SK-N-SH (cell line): ENCODE measurements at regions not wholly inside any gene's neighbourhood (a gene's known extent, or its start where the extent isn't known, plus 50 kb on each side); places are given as distances from the start of the nearest gene placed in this dataset.

Experiments used
- CTCF ChIA-PET: fragments of 300-600, 350-600 bp; formaldehyde crosslinking; extraction: SDS; loops from one replicate; lab custom pipeline; 2021; lab: Yijun Ruan, JAX
- POLR2A ChIA-PET: fragments of 350-600 bp; sonication (Branson Sonifier 250); formaldehyde crosslinking; extraction: SDS; loops from one replicate; lab custom pipeline; 2020; ENCODE audit warnings: antibody characterized with exemption, inconsistent platforms; lab: Yijun Ruan, JAX
- DNase-seq: peaks from one replicate; pipeline ENCODE4 v3.0.0; 2012
- H2AFZ ChIP-seq: fragments of 200-600 bp; sonication (generic); 2 replicates; pipeline ENCODE4 v1.8.1; 2016; ENCODE audit warnings: antibody characterized with exemption, mild to moderate bottlenecking, low read depth
- H3F3A ChIP-seq: fragments of 200-600 bp; sonication (generic); replicated peaks from 2 replicates; pipeline ENCODE3; 2016; ENCODE audit warnings: antibody characterized with exemption, mild to moderate bottlenecking; ENCODE audit not compliant: insufficient read depth
- H3K27ac ChIP-seq, 2 experiments: fragments of 200-500 bp in 1 of 2; fragments of 200-600 bp in 1 of 2; sonication (Bioruptor generic) in 1 of 2; sonication (generic), shearing (Covaris generic) in 1 of 2; 2 replicates each; pipeline versions ENCODE4 v1.5.1 to v1.6.1; 2014 to 2016; ENCODE audit warnings: low read depth in 2 of 2, inconsistent platforms in 1 of 2, low read length in 1 of 2, mild to moderate bottlenecking in 1 of 2, mixed read lengths in 1 of 2
- H3K27me3 ChIP-seq: fragments of 200-600 bp; sonication (generic), shearing (Covaris generic); 2 replicates; pipeline ENCODE4 v1.6.1; 2016; ENCODE audit warnings: mixed run types; ENCODE audit not compliant: insufficient read depth
- H3K36me3 ChIP-seq, 2 experiments: fragments of 200-500 bp in 1 of 2; fragments of 200-600 bp in 1 of 2; sonication (Bioruptor generic) in 1 of 2; sonication (generic) in 1 of 2; replicated peaks in 1 of 2; 2 replicates each; pipeline versions ENCODE3 to v1.5.1; 2014 to 2016; ENCODE audit warnings: low read length in 1 of 2, mild to moderate bottlenecking in 1 of 2; ENCODE audit not compliant: insufficient read depth in 2 of 2, control insufficient read depth in 1 of 2
- H3K4me1 ChIP-seq, 2 experiments: fragments of 200-500 bp in 1 of 2; fragments of 200-600 bp in 1 of 2; sonication (Bioruptor generic) in 1 of 2; sonication (generic), shearing (Covaris generic) in 1 of 2; 2 replicates each; pipeline versions ENCODE4 v1.5.1 to v1.6.1; 2014 to 2016; ENCODE audit warnings: low read depth in 1 of 2, low read length in 1 of 2, mixed run types in 1 of 2; ENCODE audit not compliant: insufficient read depth in 2 of 2, control insufficient read depth in 1 of 2
- H3K4me2 ChIP-seq: fragments of 200-600 bp; sonication (generic), shearing (Covaris generic); 2 replicates; pipeline ENCODE4 v1.6.1; 2017; ENCODE audit warnings: mixed run types
- H3K4me3 ChIP-seq, 2 experiments: fragments of 200-500 bp in 1 of 2; fragments of 200-600 bp in 1 of 2; sonication (Bioruptor generic) in 1 of 2; sonication (generic), shearing (Covaris generic) in 1 of 2; 2 replicates each; pipeline versions ENCODE4 v1.5.1 to v1.8.1; 2014 to 2016; ENCODE audit warnings: low read depth in 2 of 2, inconsistent platforms in 1 of 2, low read length in 1 of 2, mild to moderate bottlenecking in 1 of 2, mixed read lengths in 1 of 2, moderate library complexity in 1 of 2
- H3K79me2 ChIP-seq: fragments of 200-600 bp; sonication (generic); 2 replicates; pipeline ENCODE4 v1.8.1; 2017; ENCODE audit warnings: mild to moderate bottlenecking; ENCODE audit not compliant: insufficient read depth
- H3K9ac ChIP-seq: fragments of 200-600 bp; sonication (generic); 2 replicates; pipeline ENCODE4 v1.6.1; 2017; ENCODE audit warnings: mixed run types
- H3K9me2 ChIP-seq: fragments of 200-600 bp; sonication (generic); 2 replicates; pipeline ENCODE4 v1.6.1; 2017; ENCODE audit warnings: mixed run types
- H3K9me3 ChIP-seq: fragments of 200-600 bp; sonication (generic); 2 replicates; pipeline ENCODE4 v1.6.1; 2017; ENCODE audit warnings: mixed run types, mild to moderate bottlenecking, moderate library complexity
- H4K20me1 ChIP-seq: fragments of 200-600 bp; sonication (generic); 2 replicates; pipeline ENCODE4 v1.6.1; 2017; ENCODE audit warnings: mild to moderate bottlenecking, mixed run types; ENCODE audit not compliant: insufficient read depth
- CHD2 ChIP-seq: fragments of 150-350 bp; IDR thresholded peaks from 2 replicates; pipeline ENCODE4 v1.6.1; 2018; ENCODE audit warnings: low read length; ENCODE audit not compliant: partially characterized antibody
- EP300 ChIP-seq, 2 experiments: IDR thresholded peaks; 2 replicates each; pipeline versions ENCODE4 v1.4.0 to v1.6.1; 2012; ENCODE audit warnings: borderline replicate concordance in 1 of 2, low read depth in 1 of 2, low read length in 1 of 2
- EZH2phosphoT487 ChIP-seq: fragments of 200-600 bp; sonication (generic); IDR thresholded peaks from 2 replicates; pipeline ENCODE4 v1.6.1; 2017; ENCODE audit warnings: low read depth, mixed run types, mild to moderate bottlenecking, antibody characterized with exemption, moderate library complexity, borderline replicate concordance
- FOSL2 ChIP-seq: IDR thresholded peaks from 2 replicates; pipeline ENCODE4 v1.4.0; 2012; ENCODE audit warnings: low read depth, mild to moderate bottlenecking, moderate library complexity, borderline replicate concordance
- FOXJ3 ChIP-seq: sonication (generic); formaldehyde crosslinking; IDR thresholded peaks from 2 replicates; pipeline ENCODE4 v1.5.1; 2020; ENCODE audit warnings: mild to moderate bottlenecking, missing genetic modification reagents
- GABPA ChIP-seq: IDR thresholded peaks from 2 replicates; pipeline ENCODE4 v1.4.0; 2012; ENCODE audit warnings: low read depth, mild to moderate bottlenecking
- MEF2A ChIP-seq: IDR thresholded peaks from 2 replicates; pipeline ENCODE4 v1.4.0; 2012; ENCODE audit warnings: low read depth, borderline replicate concordance
- NFIC ChIP-seq: IDR thresholded peaks from 2 replicates; pipeline ENCODE4 v1.4.0; 2012; ENCODE audit warnings: borderline replicate concordance
- PBX3 ChIP-seq: IDR thresholded peaks from 2 replicates; pipeline ENCODE4; 2012
- POLR2AphosphoS5 ChIP-seq: IDR thresholded peaks from 2 replicates; pipeline ENCODE4 v1.6.1; 2012; ENCODE audit warnings: low read depth, low read length
- RAD21 ChIP-seq: IDR thresholded peaks from 2 replicates; pipeline ENCODE4 v1.6.1; 2012; ENCODE audit warnings: mild to moderate bottlenecking, low read length
- RCOR1 ChIP-seq: fragments of 150-350 bp; IDR thresholded peaks from 2 replicates; pipeline ENCODE4 v1.6.1; 2017; ENCODE audit warnings: antibody characterized with exemption, low read length
- RFX5 ChIP-seq: IDR thresholded peaks from 2 replicates; pipeline ENCODE4 v1.6.1; 2012; ENCODE audit warnings: mild to moderate bottlenecking, improper control_type of control experiment, low read length
- SIN3A ChIP-seq: IDR thresholded peaks from 2 replicates; pipeline ENCODE4 v1.6.1; 2012; ENCODE audit warnings: low read depth, mild to moderate bottlenecking, low read length, moderate library complexity, borderline replicate concordance
- TAF1 ChIP-seq: IDR thresholded peaks from 2 replicates; pipeline ENCODE4 v1.6.1; 2012; ENCODE audit warnings: low read depth, mild to moderate bottlenecking, low read length, moderate library complexity, borderline replicate concordance
- TCF12 ChIP-seq: IDR thresholded peaks from 2 replicates; pipeline ENCODE4 v1.4.0; 2012
- USF1 ChIP-seq: IDR thresholded peaks from 2 replicates; pipeline ENCODE4 v1.4.0; 2012; ENCODE audit warnings: low read depth, borderline replicate concordance
- YY1 ChIP-seq: IDR thresholded peaks from 2 replicates; pipeline ENCODE4 v1.4.0; 2012; ENCODE audit warnings: low read depth, mild to moderate bottlenecking
- WGBS: methylation state at CpG from one replicate; pipeline ENCODE4 v1.1.6; 2017; ENCODE audit warnings: low lambda C conversion rate; 5-methylcytosine and 5-hydroxymethylcytosine counted together

- 57% methylated on average over 10 of the region's 10 CpGs for WGBS
- Histone ChIP-seq H3K27me3 (no peaks in the 10 kb centered on the region), H3K9me2 (no peaks in the 10 kb centered on the region), H4K20me1 (no peaks in the 10 kb centered on the region), H3K79me2 (no peaks in the 10 kb centered on the region), H2AFZ (no peak overlapping the region), H3K27ac (no peak overlapping the region), H3K4me2 (no peak overlapping the region), H3K4me3 (no peak overlapping the region), H3K4me1 (peaks cover 0 to 7% of the 10 kb centered on the region in 2 experiments; a peak in 2 of 4 replicates), H3K36me3 (no peaks in the 10 kb centered on the region), H3K9ac (no peak overlapping the region), H3K9me3 (no peaks in the 10 kb centered on the region; the same call in 1 of the 2 replicates), H3F3A (no peaks in the 10 kb centered on the region)
- ChIA-PET POLR2A (no interaction called here), CTCF (interaction anchor here (1.0 to 1.5 kb wide), 4 partner anchors 79 to 139 kb away, joined by 3 to 4 read pairs (median 3); partner anchors contain the start of gene LPAR1)
- peak; percentile 17 for DNase-seq
- TF ChIP-seq RAD21: 0 out of 2 replicates have a peak, but pooled peaks have one; percentile 14
- TF ChIP-seq EP300 (IDR thresholded peaks at IDR 0.05; ENCODE audit: borderline replicate concordance in 1 of 2, low read depth in 1 of 2, low read length in 1 of 2): peak in 1 of 2 experiments; percentile 57; a peak in 1 of 4 replicates
- TF ChIP-seq EZH2phosphoT487: no peak
Observed at GRCh38 chr9:111148052-111149017, 110.1 kb upstream of the LPAR1 start.

- no peak overlapping the region for H3K4me3 ChIP-seq
- no peaks in the 10 kb centered on the region for H3K36me3 ChIP-seq
- no peak overlapping the region for H3K9ac ChIP-seq
- no peak for DNase-seq
- H3K4me1 ChIP-seq: peaks cover 0 to 7% of the 10 kb centered on the region in 2 experiments; a peak in 2 of 4 replicates
- no peaks in the 10 kb centered on the region for H3K27me3 ChIP-seq
- H3K4me2 ChIP-seq: no peak overlapping the region
- H2AFZ ChIP-seq: no peak overlapping the region
- ChIA-PET POLR2A (no interaction called here), CTCF (no interaction called here)
- no peaks in the 10 kb centered on the region for H3K9me2 ChIP-seq
- 90% methylated on average over 3 of the region's 3 CpGs for WGBS
- TF ChIP-seq SIN3A: no peak
- TF ChIP-seq RFX5: no peak
- TF ChIP-seq EZH2phosphoT487: no peak
- TF ChIP-seq MEF2A: no peak
- no peak for TF ChIP-seq USF1
- TF ChIP-seq GABPA: no peak
- TF ChIP-seq NFIC: no peak
- TF ChIP-seq FOXJ3: no peak
- no peak for TF ChIP-seq FOSL2
- TF ChIP-seq RCOR1: no peak
- no peak for TF ChIP-seq TCF12
- no peak for TF ChIP-seq YY1
- no peak for TF ChIP-seq POLR2AphosphoS5
- no peak for TF ChIP-seq PBX3
- TF ChIP-seq RAD21: no peak
- no peak for TF ChIP-seq CHD2
- no peak for TF ChIP-seq TAF1
- no peak for TF ChIP-seq EP300 (IDR thresholded peaks at IDR 0.05; ENCODE audit: borderline replicate concordance in 1 of 2, low read depth in 1 of 2, low read length in 1 of 2)
- no peaks in the 10 kb centered on the region for H4K20me1 ChIP-seq
- H3K9me3 ChIP-seq: no peaks in the 10 kb centered on the region; the same call in 1 of the 2 replicates
- no peak overlapping the region for H3K27ac ChIP-seq
- no peaks in the 10 kb centered on the region for H3K79me2 ChIP-seq
- no peaks in the 10 kb centered on the region for H3F3A ChIP-seq
Observed at GRCh38 chr9:111147041-111147440, 108.8 kb upstream of the LPAR1 start.
